Tibial artery (tissue), 4 donors: ENCODE measurements at regions not wholly inside any gene's neighbourhood (a gene's known extent, or its start where the extent isn't known, plus 50 kb on each side); places are given as distances from the start of the nearest gene placed in this dataset.
A peak's percentile ranks its signal among the peaks of the same experiment; 100 is the strongest.

Experiments used
- DNase-seq, 2 donors: peaks; one replicate each; pipeline ENCODE4 v3.0.0-alpha.2; 2019
- H3K27ac ChIP-seq, 2 donors: fragments of 200-600 bp; sonication (generic) in 1 of 2; 1 replicate in 1 of 2; 2 replicates in 1 of 2; pipeline ENCODE4 v1.5.1; 2018 to 2019; ENCODE audit warnings: mild to moderate bottlenecking in 1 of 2
- H3K27me3 ChIP-seq, 2 donors: fragments of 200-600 bp; sonication (generic) in 1 of 2; one replicate each; pipeline versions ENCODE4 v1.5.1 to v1.6.0; 2016 to 2019
- H3K36me3 ChIP-seq, 3 donors: fragments of 200-600 bp; sonication (generic) in 2 of 3; one replicate each; pipeline ENCODE4 v1.5.1; 2016 to 2019; ENCODE audit warnings: mild to moderate bottlenecking in 2 of 3
- H3K4me1 ChIP-seq, 4 donors: fragments of 200-600 bp; sonication (generic) in 2 of 4; 1 replicate in 3 of 4; 2 replicates in 1 of 4; pipeline ENCODE4 v1.5.1; 2016 to 2019
- H3K4me3 ChIP-seq, 2 donors: fragments of 200-600 bp; sonication (generic) in 1 of 2; 1 replicate in 1 of 2; 2 replicates in 1 of 2; pipeline ENCODE4 v1.5.1; 2018 to 2019; ENCODE audit warnings: mild to moderate bottlenecking in 2 of 2
- H3K9me3 ChIP-seq, 3 donors: fragments of 200-600 bp; sonication (generic) in 1 of 3; one replicate each; pipeline ENCODE4 v1.5.1; 2016 to 2019
- CTCF ChIP-seq, 2 experiments: fragments of 200-600 bp in 1 of 2; fragments of 450-650 bp in 1 of 2; IDR thresholded peaks; one replicate each; pipeline ENCODE4 v1.5.1; 2017 to 2019; ENCODE audit warnings: antibody characterized with exemption in 2 of 2, mild to moderate bottlenecking in 1 of 2, moderate library complexity in 1 of 2
- intact Hi-C: fragments of 100-400 bp; cut with DNase I; formaldehyde crosslinking; loops from one replicate; pipeline ENCODE4 v1.15.0; 2023; ENCODE audit warnings: low total_unique reads

- intact Hi-C loops: no loop called here
- no peak for DNase-seq
- TF ChIP-seq CTCF (IDR thresholded peaks at IDR 0.05): no peak
These were observed 407.3 kb downstream of the IDS start for GRCh38 chrX:149097786-149098185.

GRCh38 chrX:149092179-149092578, 412.9 kb downstream of the IDS start:
- H3K27me3 ChIP-seq: no peaks in the 10 kb centered on the region
- no peak for TF ChIP-seq CTCF (IDR thresholded peaks at IDR 0.05)
- intact Hi-C loops: no loop called here
- no peaks in the 10 kb centered on the region for H3K9me3 ChIP-seq
- H3K36me3 ChIP-seq: no peaks in the 10 kb centered on the region
- H3K27ac ChIP-seq: no peak overlapping the region
- H3K4me3 ChIP-seq: no peak overlapping the region
- DNase-seq: no peak
- no peaks in the 10 kb centered on the region for H3K4me1 ChIP-seq

More at GRCh38 chrX:149097786-149098185, 407.3 kb downstream of the IDS start:
- no peaks in the 10 kb centered on the region for H3K9me3 ChIP-seq
- no peaks in the 10 kb centered on the region for H3K27me3 ChIP-seq
- H3K4me1 ChIP-seq: no peaks in the 10 kb centered on the region
- no peak overlapping the region for H3K4me3 ChIP-seq
- no peak overlapping the region for H3K27ac ChIP-seq
- H3K36me3 ChIP-seq: no peaks in the 10 kb centered on the region

DNA sequence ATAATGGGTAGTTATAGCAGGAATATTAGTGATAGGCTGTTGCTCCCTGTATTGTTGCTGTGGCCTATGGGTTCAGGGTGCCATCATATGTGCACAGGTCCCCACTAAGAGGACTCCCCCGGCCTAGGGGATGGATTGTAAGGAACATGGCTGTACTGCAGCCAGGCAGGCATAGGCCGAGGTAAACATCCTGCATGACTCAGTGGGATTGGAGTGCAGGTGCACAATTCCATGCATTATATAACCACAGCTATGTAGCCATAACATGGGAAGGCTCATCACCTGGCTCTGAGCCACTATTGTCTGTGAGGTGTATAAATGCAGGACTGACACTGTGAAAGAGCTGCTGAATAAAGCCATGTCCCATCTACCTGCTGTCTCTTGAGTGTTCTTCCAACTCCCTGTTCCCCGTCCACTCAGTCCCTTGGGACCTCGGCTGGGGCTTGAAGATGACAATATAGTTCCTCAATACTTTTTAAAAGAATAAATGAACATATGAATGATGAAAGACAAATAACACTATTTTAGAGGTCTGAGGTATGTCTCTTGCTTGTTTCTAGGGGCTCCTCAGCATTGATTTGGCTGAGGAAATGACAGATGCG, 425.2 kb downstream of the IDS start:
- no peak for TF ChIP-seq CTCF (IDR thresholded peaks at IDR 0.05)
- Histone ChIP-seq H3K36me3 (no peaks in the 10 kb centered on the region), H3K4me3 (no peak overlapping the region), H3K9me3 (no peaks in the 10 kb centered on the region), H3K27ac (no peak overlapping the region), H3K4me1 (no peaks in the 10 kb centered on the region), H3K27me3 (no peaks in the 10 kb centered on the region)
- DNase-seq: no peak
- intact Hi-C loops: no loop called here

DNA sequence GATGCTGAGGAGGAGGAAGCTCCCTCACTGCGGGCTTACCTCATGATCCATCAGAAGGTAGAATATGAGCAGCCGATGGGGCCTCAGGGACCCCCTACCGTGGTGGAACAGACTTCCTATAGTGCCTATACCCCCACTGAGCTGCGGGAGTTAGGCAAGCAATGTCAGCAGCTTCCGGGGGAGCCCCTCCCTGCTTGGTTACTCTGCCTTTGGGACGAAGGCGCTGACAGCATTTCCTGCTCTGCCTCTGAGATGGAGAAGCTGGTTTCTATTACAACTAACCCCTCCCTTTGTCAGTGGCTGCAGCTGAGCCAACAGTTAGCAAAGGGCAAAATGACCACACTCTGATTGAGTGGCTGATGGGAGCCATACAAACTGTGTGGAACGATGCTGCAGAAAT, 430.7 kb downstream of the IDS start:
- H3K27ac ChIP-seq: no peak overlapping the region
- H3K4me1 ChIP-seq: peaks cover 0 to 4% (median 0%) of the 10 kb centered on the region in 4 donors
- peak in 1 of 2 donors; percentile 25 for DNase-seq
- H3K27me3 ChIP-seq: no peaks in the 10 kb centered on the region
- H3K9me3 ChIP-seq: no peaks in the 10 kb centered on the region
- TF ChIP-seq CTCF (IDR thresholded peaks at IDR 0.05): no peak
- H3K4me3 ChIP-seq: no peak overlapping the region
- intact Hi-C loops: no loop called here
- H3K36me3 ChIP-seq: no peaks in the 10 kb centered on the region

GRCh38 chrX:149073479-149073878, 431.6 kb downstream of the IDS start:
- intact Hi-C loops: no loop called here
- no peak overlapping the region for H3K27ac ChIP-seq
- H3K9me3 ChIP-seq: no peaks in the 10 kb centered on the region
- no peaks in the 10 kb centered on the region for H3K36me3 ChIP-seq
- no peak for TF ChIP-seq CTCF (IDR thresholded peaks at IDR 0.05)
- no peak overlapping the region for H3K4me3 ChIP-seq
- no peaks in the 10 kb centered on the region for H3K27me3 ChIP-seq
- DNase-seq: no peak
- H3K4me1 ChIP-seq: peaks cover 0 to 4% (median 0%) of the 10 kb centered on the region in 4 donors

DNA sequence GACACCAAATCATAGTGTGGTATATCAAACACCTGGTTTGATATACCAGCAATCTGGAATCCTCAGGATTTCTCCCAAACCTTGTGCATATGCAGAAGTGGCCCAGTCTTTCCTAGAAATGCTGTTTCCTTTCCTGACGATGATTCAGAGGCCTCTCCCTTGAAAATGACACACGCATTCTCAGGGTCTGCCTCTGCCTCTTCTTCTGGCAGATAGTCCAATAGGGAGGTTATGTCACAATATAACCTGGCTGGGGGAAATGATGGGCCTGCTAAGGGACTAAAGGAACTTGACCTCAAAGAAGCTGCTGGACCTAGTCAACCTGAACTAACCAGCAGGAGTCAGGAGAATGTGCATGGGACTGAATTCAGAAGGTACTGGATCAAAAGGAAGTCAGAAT, 435.2 kb downstream of the IDS start:
- Histone ChIP-seq H3K9me3 (no peaks in the 10 kb centered on the region), H3K27me3 (no peaks in the 10 kb centered on the region), H3K27ac (no peak overlapping the region), H3K4me1 (peaks cover 0 to 4% (median 0%) of the 10 kb centered on the region in 4 donors), H3K4me3 (no peak overlapping the region), H3K36me3 (no peaks in the 10 kb centered on the region)
- intact Hi-C loops: no loop called here
- TF ChIP-seq CTCF (IDR thresholded peaks at IDR 0.05): no peak
- DNase-seq: no peak
